MM.1S (cell line): ENCODE measurements at regions not wholly inside any gene's neighbourhood (a gene's known extent, or its start where the extent isn't known, plus 50 kb on each side); places are given as distances from the start of the nearest gene placed in this dataset.

ENCODE experiments used
- EZH2 ChIP-seq: fragments of 300-600 bp; sonication (generic); optimal IDR thresholded peaks from 2 replicates; pipeline ENCODE3; 2017; ENCODE audit warnings: low read depth, mild to moderate bottlenecking, antibody characterized with exemption, low read length, mixed read lengths
- EZH2phosphoT487 ChIP-seq: fragments of 300-600 bp; sonication (generic); IDR thresholded peaks from 2 replicates; pipeline ENCODE4 v1.6.1; 2018; ENCODE audit warnings: antibody characterized with exemption, low read length
- TF ChIP-seq, protein P1 (sequence below): fragments of 300-600 bp; sonication (generic); IDR thresholded peaks from 2 replicates; pipeline ENCODE4 v1.5.1; 2016; ENCODE audit warnings: antibody characterized with exemption, low read length, mixed read lengths

DNA sequence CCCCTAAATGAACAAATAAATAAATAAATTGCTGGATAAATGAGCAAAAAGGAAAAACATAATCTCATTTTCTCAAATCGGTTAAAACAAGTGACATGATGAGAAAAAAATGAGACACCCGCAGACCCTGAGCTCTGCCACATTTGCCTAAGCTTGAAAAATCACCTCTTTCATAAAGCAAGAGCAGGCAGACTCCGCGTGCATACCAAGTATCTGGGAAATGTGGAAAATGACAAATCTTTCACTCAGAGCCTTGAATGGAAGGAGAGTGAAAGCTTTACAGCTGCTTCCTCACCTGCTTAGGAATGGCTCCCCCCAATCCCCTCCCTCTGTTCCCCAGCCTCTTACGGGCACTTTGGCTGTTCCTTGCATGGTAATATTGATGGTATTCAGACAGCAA is 355.5 kb upstream of the SUCLG2 start:
- TF ChIP-seq, protein P1, sequence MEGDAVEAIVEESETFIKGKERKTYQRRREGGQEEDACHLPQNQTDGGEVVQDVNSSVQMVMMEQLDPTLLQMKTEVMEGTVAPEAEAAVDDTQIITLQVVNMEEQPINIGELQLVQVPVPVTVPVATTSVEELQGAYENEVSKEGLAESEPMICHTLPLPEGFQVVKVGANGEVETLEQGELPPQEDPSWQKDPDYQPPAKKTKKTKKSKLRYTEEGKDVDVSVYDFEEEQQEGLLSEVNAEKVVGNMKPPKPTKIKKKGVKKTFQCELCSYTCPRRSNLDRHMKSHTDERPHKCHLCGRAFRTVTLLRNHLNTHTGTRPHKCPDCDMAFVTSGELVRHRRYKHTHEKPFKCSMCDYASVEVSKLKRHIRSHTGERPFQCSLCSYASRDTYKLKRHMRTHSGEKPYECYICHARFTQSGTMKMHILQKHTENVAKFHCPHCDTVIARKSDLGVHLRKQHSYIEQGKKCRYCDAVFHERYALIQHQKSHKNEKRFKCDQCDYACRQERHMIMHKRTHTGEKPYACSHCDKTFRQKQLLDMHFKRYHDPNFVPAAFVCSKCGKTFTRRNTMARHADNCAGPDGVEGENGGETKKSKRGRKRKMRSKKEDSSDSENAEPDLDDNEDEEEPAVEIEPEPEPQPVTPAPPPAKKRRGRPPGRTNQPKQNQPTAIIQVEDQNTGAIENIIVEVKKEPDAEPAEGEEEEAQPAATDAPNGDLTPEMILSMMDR = no peak
- TF ChIP-seq EZH2phosphoT487 = no peak
- no peak for TF ChIP-seq EZH2
